Tibial artery (tissue), 4 donors: ENCODE measurements at regions not wholly inside any gene's neighbourhood (a gene's known extent, or its start where the extent isn't known, plus 50 kb on each side); places are given as distances from the start of the nearest gene placed in this dataset.

Experiments used
- DNase-seq, 2 donors: peaks; one replicate each; pipeline ENCODE4 v3.0.0-alpha.2; 2019
- H3K27ac ChIP-seq, 2 donors: fragments of 200-600 bp; sonication (generic) in 1 of 2; 1 replicate in 1 of 2; 2 replicates in 1 of 2; pipeline ENCODE4 v1.5.1; 2018 to 2019; ENCODE audit warnings: mild to moderate bottlenecking in 1 of 2
- H3K27me3 ChIP-seq, 2 donors: fragments of 200-600 bp; sonication (generic) in 1 of 2; one replicate each; pipeline versions ENCODE4 v1.5.1 to v1.6.0; 2016 to 2019
- H3K36me3 ChIP-seq, 3 donors: fragments of 200-600 bp; sonication (generic) in 2 of 3; one replicate each; pipeline ENCODE4 v1.5.1; 2016 to 2019; ENCODE audit warnings: mild to moderate bottlenecking in 2 of 3
- H3K4me1 ChIP-seq, 4 donors: fragments of 200-600 bp; sonication (generic) in 2 of 4; 1 replicate in 3 of 4; 2 replicates in 1 of 4; pipeline ENCODE4 v1.5.1; 2016 to 2019
- H3K4me3 ChIP-seq, 2 donors: fragments of 200-600 bp; sonication (generic) in 1 of 2; 1 replicate in 1 of 2; 2 replicates in 1 of 2; pipeline ENCODE4 v1.5.1; 2018 to 2019; ENCODE audit warnings: mild to moderate bottlenecking in 2 of 2
- H3K9me3 ChIP-seq, 3 donors: fragments of 200-600 bp; sonication (generic) in 1 of 3; one replicate each; pipeline ENCODE4 v1.5.1; 2016 to 2019
- intact Hi-C: fragments of 100-400 bp; cut with DNase I; formaldehyde crosslinking; loops from one replicate; pipeline ENCODE4 v1.15.0; 2023; ENCODE audit warnings: low total_unique reads
- TF ChIP-seq, protein P1 (sequence below), 2 experiments: fragments of 200-600 bp in 1 of 2; fragments of 450-650 bp in 1 of 2; IDR thresholded peaks; one replicate each; pipeline ENCODE4 v1.5.1; 2017 to 2019; ENCODE audit warnings: antibody characterized with exemption in 2 of 2, mild to moderate bottlenecking in 1 of 2, moderate library complexity in 1 of 2

DNA sequence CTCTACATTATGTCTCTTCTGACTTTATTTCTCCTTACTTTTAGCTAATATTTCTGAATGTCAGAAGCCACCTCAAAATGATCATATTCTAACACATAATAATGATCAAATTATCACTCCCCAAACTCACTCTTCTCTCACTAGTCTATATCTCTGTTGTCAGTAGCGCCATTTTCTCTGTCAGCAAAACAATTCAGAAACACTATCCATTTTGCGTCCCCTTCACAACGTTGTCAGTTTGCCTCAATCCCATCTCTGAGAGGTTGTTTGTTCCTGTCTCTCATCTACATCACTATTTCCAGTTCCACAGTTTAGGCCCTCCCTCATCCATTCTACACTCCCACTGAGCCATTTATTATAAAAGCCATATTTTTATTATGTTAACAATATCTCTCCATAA is 1376.3 kb upstream of the ACVR2A start:
- no peaks in the 10 kb centered on the region for H3K4me1 ChIP-seq
- no peak for DNase-seq
- no peak overlapping the region for H3K4me3 ChIP-seq
- no peak overlapping the region for H3K27ac ChIP-seq
- no peaks in the 10 kb centered on the region for H3K36me3 ChIP-seq
- TF ChIP-seq, protein P1, sequence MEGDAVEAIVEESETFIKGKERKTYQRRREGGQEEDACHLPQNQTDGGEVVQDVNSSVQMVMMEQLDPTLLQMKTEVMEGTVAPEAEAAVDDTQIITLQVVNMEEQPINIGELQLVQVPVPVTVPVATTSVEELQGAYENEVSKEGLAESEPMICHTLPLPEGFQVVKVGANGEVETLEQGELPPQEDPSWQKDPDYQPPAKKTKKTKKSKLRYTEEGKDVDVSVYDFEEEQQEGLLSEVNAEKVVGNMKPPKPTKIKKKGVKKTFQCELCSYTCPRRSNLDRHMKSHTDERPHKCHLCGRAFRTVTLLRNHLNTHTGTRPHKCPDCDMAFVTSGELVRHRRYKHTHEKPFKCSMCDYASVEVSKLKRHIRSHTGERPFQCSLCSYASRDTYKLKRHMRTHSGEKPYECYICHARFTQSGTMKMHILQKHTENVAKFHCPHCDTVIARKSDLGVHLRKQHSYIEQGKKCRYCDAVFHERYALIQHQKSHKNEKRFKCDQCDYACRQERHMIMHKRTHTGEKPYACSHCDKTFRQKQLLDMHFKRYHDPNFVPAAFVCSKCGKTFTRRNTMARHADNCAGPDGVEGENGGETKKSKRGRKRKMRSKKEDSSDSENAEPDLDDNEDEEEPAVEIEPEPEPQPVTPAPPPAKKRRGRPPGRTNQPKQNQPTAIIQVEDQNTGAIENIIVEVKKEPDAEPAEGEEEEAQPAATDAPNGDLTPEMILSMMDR (IDR thresholded peaks at IDR 0.05) = no peak
- H3K9me3 ChIP-seq = no peaks in the 10 kb centered on the region
- intact Hi-C loops = no loop called here
- H3K27me3 ChIP-seq = no peaks in the 10 kb centered on the region

GRCh38 chr2:146467425-146467824 is 1377.4 kb upstream of the ACVR2A start:
- H3K27me3 ChIP-seq = no peaks in the 10 kb centered on the region
- DNase-seq = no peak
- no peaks in the 10 kb centered on the region for H3K9me3 ChIP-seq
- H3K4me1 ChIP-seq = no peaks in the 10 kb centered on the region
- no peak overlapping the region for H3K4me3 ChIP-seq
- TF ChIP-seq, protein P1 (IDR thresholded peaks at IDR 0.05) = no peak
- H3K36me3 ChIP-seq = no peaks in the 10 kb centered on the region
- H3K27ac ChIP-seq = no peak overlapping the region
- intact Hi-C loops = no loop called here

GRCh38 chr2:146465460-146465859 is 1379.4 kb upstream of the ACVR2A start:
- intact Hi-C loops = no loop called here
- Histone ChIP-seq H3K4me3 (no peak overlapping the region), H3K4me1 (no peaks in the 10 kb centered on the region), H3K27ac (no peak overlapping the region), H3K36me3 (no peaks in the 10 kb centered on the region), H3K9me3 (no peaks in the 10 kb centered on the region), H3K27me3 (no peaks in the 10 kb centered on the region)
- TF ChIP-seq, protein P1 (IDR thresholded peaks at IDR 0.05) = no peak
- DNase-seq = no peak

DNA sequence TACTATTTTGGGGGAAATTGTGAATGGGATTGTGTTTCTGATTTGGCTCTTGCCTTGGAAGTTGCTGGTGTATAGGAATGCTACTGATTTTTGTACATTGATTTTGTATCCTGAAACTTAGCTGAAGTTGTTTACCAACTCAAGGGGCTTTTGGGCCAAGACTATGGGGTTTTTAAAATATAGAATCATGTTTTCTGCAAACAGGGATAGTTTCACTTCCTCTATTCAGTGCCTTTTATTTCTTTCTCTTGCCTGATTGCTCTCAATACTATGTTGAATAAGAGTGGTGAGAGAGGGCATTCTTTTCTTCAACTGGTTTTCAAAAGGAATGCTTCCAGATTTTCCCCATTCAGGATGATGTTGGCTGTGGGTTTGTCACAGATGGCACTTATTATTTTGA is 1383.8 kb upstream of the ACVR2A start:
- TF ChIP-seq, protein P1 (IDR thresholded peaks at IDR 0.05) = no peak

GRCh38 chr2:146458585-146458984 is 1386.2 kb upstream of the ACVR2A start:
- Histone ChIP-seq H3K36me3 (no peaks in the 10 kb centered on the region), H3K27me3 (no peaks in the 10 kb centered on the region), H3K27ac (no peak overlapping the region), H3K4me3 (no peak overlapping the region), H3K4me1 (no peaks in the 10 kb centered on the region), H3K9me3 (no peaks in the 10 kb centered on the region)
- intact Hi-C loops = no loop called here
- TF ChIP-seq, protein P1 (IDR thresholded peaks at IDR 0.05) = no peak
- DNase-seq = no peak

More for the DNA sequence above, 1383.8 kb upstream of the ACVR2A start:
- H3K4me3 ChIP-seq = no peak overlapping the region
- intact Hi-C loops = no loop called here
- no peaks in the 10 kb centered on the region for H3K36me3 ChIP-seq
- H3K27me3 ChIP-seq = no peaks in the 10 kb centered on the region
- H3K9me3 ChIP-seq = no peaks in the 10 kb centered on the region
- no peaks in the 10 kb centered on the region for H3K4me1 ChIP-seq
- no peak for DNase-seq
- no peak overlapping the region for H3K27ac ChIP-seq

DNA sequence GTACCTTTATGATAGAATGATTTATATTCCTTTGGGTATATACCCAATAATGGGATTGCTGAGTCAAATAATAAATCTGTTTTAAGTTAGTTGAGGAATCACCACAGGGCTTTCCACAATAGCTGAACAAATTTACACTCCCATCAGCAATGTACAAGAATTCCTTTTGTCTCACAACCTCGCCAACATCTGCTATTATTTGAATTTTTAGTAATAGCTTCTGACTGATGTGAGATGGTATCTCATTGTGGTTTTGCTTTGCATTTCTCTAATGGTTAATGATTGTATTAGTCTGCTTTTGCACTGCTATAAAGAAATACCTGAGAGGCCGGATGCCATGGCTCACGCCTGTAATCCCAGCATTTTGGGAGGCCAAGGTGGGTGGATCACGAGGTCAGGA is 1387.6 kb upstream of the ACVR2A start:
- TF ChIP-seq, protein P1 (IDR thresholded peaks at IDR 0.05) = no peak
- Histone ChIP-seq H3K9me3 (no peaks in the 10 kb centered on the region), H3K4me3 (no peak overlapping the region), H3K4me1 (no peaks in the 10 kb centered on the region), H3K36me3 (no peaks in the 10 kb centered on the region), H3K27me3 (no peaks in the 10 kb centered on the region), H3K27ac (no peak overlapping the region)
- intact Hi-C loops = no loop called here
- DNase-seq = no peak
